ENCODE measurements at regions not wholly inside any gene's neighbourhood (a gene's known extent, or its start where the extent isn't known, plus 50 kb on each side); places are given as distances from the start of the nearest gene placed in this dataset.

- no peak for TF ChIP-seq GATA1 (IDR thresholded peaks at IDR 0.05; ENCODE audit: low read depth, low read length)
- TF ChIP-seq POLR2A (IDR thresholded peaks at IDR 0.05; ENCODE audit: low read length) = no peak
- DNase-seq = no peak
Measured at GRCh38 chr13:40480012-40480914, 186.2 kb downstream of the FOXO1 start.

DNA sequence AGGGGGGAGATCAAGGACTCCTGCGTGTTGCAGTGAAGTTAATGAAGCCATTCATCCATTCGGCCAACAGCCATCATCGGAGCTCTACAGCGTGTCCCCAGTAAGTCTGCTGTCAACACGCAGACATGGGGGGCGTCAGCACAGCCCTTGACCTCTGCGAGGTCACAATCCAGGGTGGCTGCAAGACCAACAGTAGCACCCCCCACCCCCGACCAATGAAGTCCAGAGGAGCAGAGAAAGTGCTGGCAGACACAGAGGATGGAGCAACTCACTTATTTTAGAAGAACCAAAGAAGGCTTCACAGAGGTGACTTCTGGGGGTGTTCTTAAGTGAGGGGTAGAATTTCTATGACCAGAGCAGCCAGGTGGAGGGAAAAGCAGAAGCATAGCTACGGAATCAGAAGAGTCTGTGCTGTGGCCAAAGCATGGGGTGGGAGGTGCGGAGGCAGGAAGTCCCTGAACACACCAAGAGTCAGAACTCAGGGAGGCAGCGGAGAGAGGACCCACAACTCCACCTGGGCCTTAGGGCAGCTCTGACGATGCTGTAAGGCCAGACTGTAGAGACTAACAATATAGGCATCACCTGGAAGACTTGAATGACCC lies 185.4 kb downstream of the FOXO1 start:
- TF ChIP-seq GATA1 (IDR thresholded peaks at IDR 0.05; ENCODE audit: low read depth, low read length) (no peak), POLR2A (IDR thresholded peaks at IDR 0.05; ENCODE audit: low read length) (no peak)

GRCh38 chr13:40483601-40484000 lies 182.8 kb downstream of the FOXO1 start:
- no peak for DNase-seq
- TF ChIP-seq POLR2A (IDR thresholded peaks at IDR 0.05; ENCODE audit: low read length) = no peak
- TF ChIP-seq GATA1 (IDR thresholded peaks at IDR 0.05; ENCODE audit: low read depth, low read length) = no peak

More for the DNA sequence above, 185.4 kb downstream of the FOXO1 start:
- DNase-seq = no peak

- DNase-seq = no peak
- no peak for TF ChIP-seq GATA1 (IDR thresholded peaks at IDR 0.05; ENCODE audit: low read depth, low read length)
- no peak for TF ChIP-seq POLR2A (IDR thresholded peaks at IDR 0.05; ENCODE audit: low read length)
Measured at GRCh38 chr13:40484101-40484800, 182.2 kb downstream of the FOXO1 start.

- TF ChIP-seq GATA1 (IDR thresholded peaks at IDR 0.05; ENCODE audit: low read depth, low read length) (no peak), POLR2A (IDR thresholded peaks at IDR 0.05; ENCODE audit: low read length) (no peak)
Measured at GRCh38 chr13:40484974-40485373, 181.5 kb downstream of the FOXO1 start.

GRCh38 chr13:40485611-40486517 lies 180.6 kb downstream of the FOXO1 start:
- no peak for DNase-seq
- TF ChIP-seq GATA1 (IDR thresholded peaks at IDR 0.05; ENCODE audit: low read depth, low read length) = no peak
- no peak for TF ChIP-seq POLR2A (IDR thresholded peaks at IDR 0.05; ENCODE audit: low read length)

More at GRCh38 chr13:40484974-40485373, 181.5 kb downstream of the FOXO1 start:
- no peak for DNase-seq

DNA sequence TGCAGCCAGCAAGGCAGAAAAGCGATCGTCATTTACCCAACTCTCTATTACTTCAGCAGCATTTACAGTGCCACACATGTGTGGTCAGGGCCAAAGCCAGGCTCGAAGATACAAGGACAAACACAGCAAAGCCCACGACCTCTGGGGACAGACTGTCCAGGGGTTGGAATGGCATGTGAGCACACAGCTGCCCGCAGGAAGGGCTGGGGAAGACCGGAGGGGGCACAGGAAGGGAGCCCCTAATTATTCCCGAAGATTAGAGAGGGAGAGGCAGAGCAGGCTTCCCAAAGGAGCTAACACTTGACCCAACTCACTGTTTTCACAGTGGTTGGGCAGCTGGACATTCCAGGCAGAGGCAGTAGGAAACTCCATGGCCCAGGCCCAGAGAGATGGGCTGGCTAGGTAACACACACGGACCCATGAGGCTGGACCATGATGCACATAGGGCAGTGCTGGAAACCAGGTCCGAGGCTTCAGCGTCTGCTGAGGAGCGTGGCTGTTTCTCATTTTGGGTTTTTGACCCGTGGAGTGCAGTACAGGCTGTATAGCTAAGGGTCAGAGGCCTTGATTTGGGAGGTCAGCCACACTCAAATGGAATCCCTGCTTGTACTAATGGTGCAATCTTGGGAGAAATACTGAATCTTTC lies 179.8 kb downstream of the FOXO1 start:
- TF ChIP-seq POLR2A (IDR thresholded peaks at IDR 0.05; ENCODE audit: low read length) = no peak
- TF ChIP-seq GATA1 (IDR thresholded peaks at IDR 0.05; ENCODE audit: low read depth, low read length) = no peak
- no peak for DNase-seq

GRCh38 chr13:40488869-40489391 lies 177.5 kb downstream of the FOXO1 start:
- no peak for DNase-seq
- TF ChIP-seq POLR2A (IDR thresholded peaks at IDR 0.05; ENCODE audit: low read length) (no peak), GATA1 (IDR thresholded peaks at IDR 0.05; ENCODE audit: low read depth, low read length) (no peak)

- TF ChIP-seq POLR2A (IDR thresholded peaks at IDR 0.05; ENCODE audit: low read length) (no peak), GATA1 (IDR thresholded peaks at IDR 0.05; ENCODE audit: low read depth, low read length) (no peak)
- DNase-seq = no peak
Measured at GRCh38 chr13:40490086-40490758, 176.2 kb downstream of the FOXO1 start.

DNA sequence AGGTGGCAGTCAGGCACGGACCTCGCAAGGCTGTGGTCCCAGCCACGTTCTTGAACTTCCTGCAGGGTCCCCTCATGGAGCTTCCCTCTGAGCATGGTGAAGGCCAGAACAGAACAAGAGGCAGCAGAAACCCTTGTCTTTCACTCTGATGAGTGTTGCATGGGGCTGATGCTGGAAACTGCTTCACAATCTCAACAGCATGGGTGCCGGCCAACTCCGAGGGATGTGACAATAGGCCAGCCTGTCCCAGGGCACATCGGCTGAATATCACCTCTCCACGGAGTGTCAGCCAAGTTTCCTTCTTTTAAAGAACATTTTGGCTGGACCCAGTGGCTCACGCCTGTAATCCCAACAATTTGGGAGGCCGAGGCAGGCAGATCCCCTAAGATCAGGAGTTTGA lies 173.9 kb downstream of the FOXO1 start:
- DNase-seq = no peak
- TF ChIP-seq GATA1 (IDR thresholded peaks at IDR 0.05; ENCODE audit: low read depth, low read length) (no peak), POLR2A (IDR thresholded peaks at IDR 0.05; ENCODE audit: low read length) (no peak)

DNA sequence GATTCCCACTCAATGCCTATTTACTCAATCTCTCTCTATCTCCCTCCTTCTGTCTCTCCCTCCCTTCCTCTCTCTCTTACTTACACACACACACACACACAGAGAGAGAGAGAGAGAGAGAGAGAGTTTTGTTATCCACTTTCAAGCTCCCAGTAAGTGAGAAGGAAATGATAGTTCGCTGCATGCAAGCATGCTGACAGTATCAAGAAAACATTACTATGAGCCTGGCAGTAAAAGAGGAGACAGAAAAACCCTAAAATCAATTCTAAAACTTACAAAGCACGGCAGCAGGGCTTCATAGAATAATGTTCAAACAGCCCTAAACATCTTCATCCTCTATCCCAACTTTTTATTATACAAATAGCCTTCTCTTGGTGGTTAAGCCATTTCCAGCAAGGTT lies 171.9 kb downstream of the FOXO1 start:
- TF ChIP-seq GATA1 (IDR thresholded peaks at IDR 0.05; ENCODE audit: low read depth, low read length) (no peak), POLR2A (IDR thresholded peaks at IDR 0.05; ENCODE audit: low read length) (no peak)
- DNase-seq = no peak

Data from erythroblast (primary cell).